HG02763 (cell line): ENCODE measurements at regions not wholly inside any gene's neighbourhood (a gene's known extent, or its start where the extent isn't known, plus 50 kb on each side); places are given as distances from the start of the nearest gene placed in this dataset.
"Not testable (repeated sequence)": the region's sequence is repeated elsewhere in the genome, so short reads cannot be mapped to it uniquely, and the experiment has no call there.

Source experiments
- ATAC-seq: cut with Tn5 transposase; IDR thresholded peaks from one replicate; pipeline ENCODE4 v1.9.1; 2021; ENCODE audit warnings: mild to moderate bottlenecking, moderate library complexity; ENCODE audit not compliant: unreplicated experiment

DNA sequence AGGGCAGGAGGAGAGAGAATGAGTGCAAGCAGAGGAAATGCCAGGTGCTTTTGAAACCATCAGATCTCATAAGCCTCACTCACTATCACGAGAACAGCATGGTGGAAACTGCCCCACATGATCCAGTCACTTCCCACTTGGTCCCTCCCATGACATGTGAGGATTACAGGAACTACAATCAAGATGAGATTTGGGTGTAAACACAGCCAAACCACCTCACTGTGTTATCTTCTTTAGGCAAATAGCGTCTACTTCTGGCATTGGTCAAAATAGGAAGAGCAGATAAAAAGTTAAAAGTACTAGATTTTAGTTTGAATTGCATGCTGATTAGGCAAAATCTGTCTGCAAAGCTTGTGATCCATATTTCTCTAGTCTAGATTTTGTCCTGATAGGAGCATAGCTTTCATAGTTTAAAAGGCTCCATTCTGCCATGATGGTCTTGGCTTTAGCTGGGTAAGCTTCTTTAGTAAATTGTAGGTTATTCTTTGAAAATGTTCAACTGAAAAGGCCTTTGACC, 267.5 kb downstream of the NKX6-1 start:
- ATAC-seq = no peak

- ATAC-seq = no peak
These were observed 274.6 kb downstream of the NKX6-1 start for GRCh38 chr4:84224522-84224921.

DNA sequence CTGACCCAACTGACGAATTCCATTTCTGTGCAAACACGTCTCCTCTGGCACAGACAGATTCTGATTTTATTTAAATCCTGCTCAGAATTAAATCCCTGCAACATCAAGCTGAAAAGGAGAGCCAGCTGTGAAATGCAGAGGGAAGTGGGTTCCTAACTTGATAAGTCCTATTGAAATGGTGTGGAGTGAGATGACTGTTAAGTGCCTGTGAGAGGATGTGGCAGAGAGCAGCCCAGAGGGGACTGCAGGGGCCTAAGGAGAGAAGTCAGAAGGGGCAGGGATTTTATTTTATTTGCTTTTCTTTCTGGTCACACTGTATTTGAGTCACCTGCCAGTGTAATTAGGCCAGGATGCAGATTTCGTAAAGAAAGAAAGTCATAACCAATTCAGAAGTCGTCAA, 277.4 kb downstream of the NKX6-1 start:
- no peak for ATAC-seq

DNA sequence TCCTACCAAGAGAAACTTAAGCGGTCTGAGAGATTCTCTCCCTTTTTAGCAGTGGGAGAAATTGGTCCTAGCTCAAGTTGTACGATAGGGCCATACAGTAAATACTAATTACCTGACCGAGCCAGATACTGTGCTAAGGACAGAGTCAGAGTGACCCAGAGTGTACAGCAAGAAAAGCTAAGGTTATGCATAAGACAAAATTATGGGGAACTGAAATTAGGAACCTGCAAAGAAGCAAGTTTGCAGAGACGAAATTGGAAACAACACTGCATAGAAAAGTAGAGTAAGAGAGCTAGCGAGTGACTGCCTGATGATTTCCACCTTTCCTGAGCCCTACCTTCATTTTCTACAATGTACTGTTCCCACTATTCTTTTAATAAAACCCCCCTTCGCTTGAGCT, 278.1 kb downstream of the NKX6-1 start:
- ATAC-seq = peak; percentile 67

DNA sequence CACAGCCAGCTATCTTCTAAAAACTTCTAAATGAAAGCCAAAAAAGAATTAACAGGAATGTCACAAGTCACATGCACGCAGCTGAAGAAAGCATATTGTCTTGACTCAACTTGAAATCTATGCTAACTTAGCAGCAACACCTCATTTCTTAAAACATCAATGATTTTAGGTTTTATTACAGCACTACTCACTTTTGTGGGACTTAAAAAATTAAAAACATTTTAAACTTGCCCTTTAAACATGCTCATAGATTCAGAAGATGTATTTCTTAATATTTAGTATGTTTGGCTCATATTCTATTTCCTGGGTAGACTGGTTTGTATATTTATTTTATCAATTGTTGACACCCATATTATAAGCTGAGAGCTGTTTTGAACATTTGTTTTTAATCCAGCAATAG, 279.4 kb downstream of the NKX6-1 start:
- ATAC-seq = no peak

- no peak for ATAC-seq
These were observed 281.1 kb downstream of the NKX6-1 start for GRCh38 chr4:84218031-84218430.

- no peak for ATAC-seq
These were observed 283.9 kb downstream of the NKX6-1 start for GRCh38 chr4:84215217-84215616.

GRCh38 chr4:84206226-84206625, 292.9 kb downstream of the NKX6-1 start:
- ATAC-seq = not testable (repeated sequence)

DNA sequence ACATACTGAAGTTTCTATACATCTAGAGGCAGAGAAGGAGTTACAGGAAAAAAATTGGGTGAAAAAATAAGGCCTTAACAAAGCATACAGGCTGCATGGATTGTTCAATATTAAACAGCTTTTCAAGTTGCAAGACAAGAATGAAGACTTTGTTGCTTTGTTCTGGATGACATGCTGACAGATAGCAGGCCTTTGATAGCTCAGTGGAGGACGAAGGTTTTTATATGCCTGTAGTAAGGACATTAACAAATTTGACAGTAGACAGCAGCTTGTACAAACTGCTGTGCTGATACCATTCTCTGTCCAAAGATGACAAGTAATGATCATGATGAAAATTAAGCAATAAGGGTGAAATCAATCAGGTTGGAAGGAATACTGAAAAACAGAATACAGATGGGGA, 309.9 kb downstream of the NKX6-1 start:
- no peak for ATAC-seq

- no peak for ATAC-seq
These were observed 319.7 kb downstream of the NKX6-1 start for GRCh38 chr4:84179409-84179808.

DNA sequence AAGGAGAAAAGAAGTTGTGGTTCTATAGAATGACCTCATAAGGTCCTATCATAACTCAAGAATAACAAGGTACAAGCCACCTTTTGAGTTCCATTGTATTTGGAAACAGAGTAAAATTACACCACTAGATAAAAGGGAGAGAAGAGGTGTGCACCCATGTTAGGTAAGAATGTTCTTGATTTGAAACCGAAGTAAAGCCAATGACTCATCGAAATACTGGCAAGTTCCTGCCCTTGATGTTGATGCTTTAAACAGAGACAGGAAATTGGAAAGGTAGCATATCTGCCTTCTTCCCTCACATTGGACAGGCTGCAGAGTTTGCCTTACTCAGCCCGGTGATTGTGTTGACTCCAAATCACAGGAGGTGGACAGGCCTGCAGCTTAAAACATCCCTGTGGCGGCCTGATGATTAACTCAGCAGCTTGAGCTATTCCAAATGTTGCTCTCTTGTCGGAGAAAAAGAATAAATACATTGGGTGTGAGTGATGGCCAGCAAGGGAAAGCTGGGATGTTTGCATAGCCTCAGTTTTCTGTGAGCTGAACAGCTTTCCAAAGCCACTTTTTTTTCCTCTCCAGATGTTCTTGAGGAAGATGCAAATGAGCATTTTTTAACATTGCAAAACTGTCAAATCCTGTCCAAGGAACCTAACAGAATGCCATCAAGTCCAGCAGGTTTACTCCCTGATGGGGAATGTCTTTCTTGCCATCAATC, 321.1 kb downstream of the NKX6-1 start:
- ATAC-seq = no peak

DNA sequence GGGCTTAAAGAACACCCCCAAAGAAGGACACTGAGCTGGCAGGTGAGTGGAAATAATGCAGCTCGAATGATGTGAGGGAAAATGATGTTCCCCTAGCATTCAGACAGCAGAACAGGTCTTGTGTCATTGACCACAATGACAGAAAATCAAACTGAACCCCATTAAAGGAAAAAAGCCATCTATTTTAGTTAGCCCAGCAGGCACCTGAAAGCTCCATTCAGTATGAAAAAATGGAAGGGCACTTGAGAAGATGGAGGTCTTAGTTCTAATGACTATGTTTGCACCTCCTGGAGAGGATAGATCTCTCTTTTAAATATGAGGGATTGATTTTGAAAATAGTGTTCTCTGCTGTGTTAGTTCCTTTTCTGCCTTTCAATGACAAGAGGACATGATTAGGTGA, 323.1 kb downstream of the NKX6-1 start:
- ATAC-seq = no peak

DNA sequence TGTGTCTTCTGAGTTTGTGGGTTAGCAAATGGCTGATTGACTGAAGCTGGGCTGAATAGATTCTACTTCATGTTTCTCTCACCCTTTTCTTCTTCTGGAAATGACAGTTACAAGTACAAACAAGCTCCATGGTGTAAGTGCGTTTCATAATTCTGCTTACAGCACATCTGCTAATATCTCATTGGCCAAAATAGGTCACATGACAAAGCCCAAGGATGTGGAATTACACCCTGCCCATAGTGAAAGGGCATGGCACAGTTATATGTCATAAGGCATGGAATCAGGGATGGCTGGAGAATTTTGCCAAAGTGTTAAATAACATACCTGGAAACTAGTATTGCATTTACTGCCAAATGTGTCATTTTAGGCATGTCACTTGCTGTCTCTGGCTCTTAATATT, 327.2 kb downstream of the NKX6-1 start:
- ATAC-seq = no peak

GRCh38 chr4:84167564-84167963, 331.5 kb downstream of the NKX6-1 start:
- no peak for ATAC-seq

- no peak for ATAC-seq
These were observed 332.0 kb downstream of the NKX6-1 start for GRCh38 chr4:84167093-84167492.

- ATAC-seq = no peak
These were observed 332.6 kb downstream of the NKX6-1 start for GRCh38 chr4:84166486-84166885.

- ATAC-seq = no peak
These were observed 334.9 kb downstream of the NKX6-1 start for GRCh38 chr4:84164201-84164600.

DNA sequence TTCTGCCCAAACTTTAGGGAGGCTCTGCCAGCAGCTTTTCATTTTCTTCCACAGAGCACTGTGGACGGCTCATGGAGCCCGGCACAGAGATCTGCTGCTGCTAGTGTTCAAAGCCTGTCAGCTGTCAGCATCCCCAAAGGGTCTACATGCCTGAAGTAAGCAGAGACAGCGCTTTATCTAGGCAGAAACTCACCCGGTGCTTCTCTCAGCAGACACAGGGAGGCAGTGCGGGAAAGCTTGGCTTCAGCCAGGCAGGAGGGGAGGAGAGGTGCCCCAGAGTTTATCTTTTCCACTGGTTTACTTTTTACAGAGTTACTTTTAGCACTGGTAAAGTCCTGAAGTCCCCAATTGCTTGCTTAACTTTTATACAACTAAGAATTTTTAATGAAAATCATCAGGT, 339.3 kb downstream of the NKX6-1 start:
- ATAC-seq = no peak

DNA sequence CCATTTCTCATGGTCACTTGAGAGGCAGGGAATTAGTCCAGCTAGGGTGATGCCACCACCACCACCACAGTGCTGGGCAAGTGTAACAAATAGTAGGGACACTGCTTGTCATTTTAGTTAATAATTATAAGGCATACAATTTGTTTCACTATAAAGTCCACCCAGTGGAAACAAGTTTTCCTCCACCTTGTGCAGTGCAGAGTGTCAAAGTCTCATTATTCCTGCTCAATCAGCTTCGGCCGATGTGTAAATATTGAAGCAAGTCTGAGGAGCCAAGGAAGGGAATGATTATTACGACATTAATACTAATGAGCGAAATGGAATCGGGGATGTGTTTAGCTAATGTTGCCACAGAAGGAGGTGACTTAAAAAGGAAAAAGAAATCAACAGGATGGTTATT, 340.4 kb downstream of the NKX6-1 start:
- no peak for ATAC-seq

GRCh38 chr4:84151574-84151973, 347.5 kb downstream of the NKX6-1 start:
- no peak for ATAC-seq

DNA sequence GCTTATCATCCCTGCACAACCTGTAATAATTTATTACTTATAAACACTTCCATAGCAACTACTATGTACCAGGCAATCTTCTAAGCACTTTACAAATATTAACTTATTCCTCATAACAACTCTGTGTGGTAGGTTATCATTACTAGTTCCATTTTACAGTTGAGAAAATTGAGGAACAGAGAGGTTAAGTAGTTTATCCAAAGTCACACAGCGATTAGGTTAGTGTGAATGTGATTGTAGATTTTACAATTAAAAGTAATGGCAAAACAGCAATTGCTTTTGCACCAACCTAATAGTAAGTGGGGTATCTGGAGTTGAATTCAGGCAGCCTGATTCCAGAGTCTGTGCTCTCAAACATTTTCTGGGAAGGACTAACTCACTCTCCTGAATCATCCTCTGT, 348.9 kb downstream of the NKX6-1 start:
- no peak for ATAC-seq

DNA sequence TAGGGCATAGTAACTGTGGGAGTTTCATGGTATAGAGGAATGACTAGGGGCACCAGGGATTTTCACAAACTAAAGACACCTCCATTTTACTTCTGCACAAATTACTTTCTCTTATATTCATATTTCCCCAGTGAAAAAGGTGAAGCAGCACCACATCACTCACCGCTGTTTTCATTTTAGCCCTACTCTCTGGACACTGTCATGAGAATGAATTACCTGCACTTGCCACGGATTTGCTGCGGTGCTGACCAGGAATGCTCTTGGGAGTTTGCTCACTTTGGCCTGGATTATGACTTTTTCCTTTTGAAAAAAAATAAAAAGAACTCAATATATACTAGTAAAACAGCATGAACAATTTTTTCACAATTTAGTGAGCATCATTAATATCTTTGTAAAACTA, 351.3 kb downstream of the NKX6-1 start:
- ATAC-seq = no peak
